Activated CD4-positive, alpha-beta T cell treated with anti-CD3 and anti-CD28 coated beads, Interleukin-2, amount 10 ng/mL, durations not matched to agents 24 days and 14 days (primary cell): ENCODE measurements at regions not wholly inside any gene's neighbourhood (a gene's known extent, or its start where the extent isn't known, plus 50 kb on each side); places are given as distances from the start of the nearest gene placed in this dataset.
A peak's percentile ranks its signal among the peaks of the same experiment; 100 is the strongest.
"Not testable (repeated sequence)": the region's sequence is repeated elsewhere in the genome, so short reads cannot be mapped to it uniquely, and the experiment has no call there.

Experiments
- DNase-seq: peaks from one replicate; pipeline ENCODE4 v3.0.0; 2022
- H3K27ac Mint-ChIP-seq: one replicate; pipeline ENCODE4 v1.8.0; 2022; ENCODE audit warnings: mild to moderate bottlenecking, mixed read lengths
- H3K27me3 Mint-ChIP-seq: one replicate; pipeline ENCODE4 v1.8.0; 2022; ENCODE audit warnings: mixed read lengths
- H3K36me3 Mint-ChIP-seq: one replicate; pipeline ENCODE4 v1.8.0; 2022; ENCODE audit warnings: low read depth, mild to moderate bottlenecking, mixed read lengths
- H3K4me1 Mint-ChIP-seq: one replicate; pipeline ENCODE4 v1.8.0; 2021; ENCODE audit warnings: mixed read lengths
- H3K4me3 Mint-ChIP-seq: one replicate; pipeline ENCODE4 v1.8.0; 2022; ENCODE audit warnings: mild to moderate bottlenecking, moderate library complexity, mixed read lengths
- H3K9me3 Mint-ChIP-seq: one replicate; pipeline ENCODE4 v1.8.0; 2021; ENCODE audit warnings: mixed read lengths
- intact Hi-C: fragments of 100-400 bp; cut with micrococcal nuclease; formaldehyde crosslinking; loops from one replicate; pipeline ENCODE4 v1.15.1; 2023

GRCh38 chr16:51996516-51996915, 550.4 kb downstream of the TOX3 start:
- Mint-ChIP-seq H3K27ac (no peak overlapping the region), H3K4me3 (no peak overlapping the region), H3K27me3 (no peaks in the 10 kb centered on the region), H3K9me3 (peaks cover 4% of the 10 kb centered on the region), H3K36me3 (no peaks in the 10 kb centered on the region), H3K4me1 (no peaks in the 10 kb centered on the region)
- no peak for DNase-seq
- intact Hi-C loops = no loop called here

DNA sequence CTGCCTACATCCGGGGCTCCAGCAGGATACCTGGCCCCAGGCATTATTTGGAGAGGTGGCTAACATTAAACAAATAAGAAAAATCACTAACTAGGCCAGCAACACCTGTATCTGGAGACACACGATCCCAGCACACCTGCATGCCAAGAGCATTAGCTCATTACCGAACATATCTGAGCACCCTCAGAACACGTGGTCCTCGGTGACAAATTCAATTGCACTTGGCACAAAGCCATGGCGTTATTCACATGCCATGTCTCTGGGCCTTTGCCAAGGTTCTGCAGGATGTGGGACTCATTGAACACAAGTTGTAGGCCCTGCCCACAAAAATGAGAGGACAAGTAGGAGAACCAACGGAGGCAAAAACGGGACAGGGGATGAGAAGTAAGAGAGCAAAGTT, 552.3 kb downstream of the TOX3 start:
- no peak overlapping the region for H3K27ac Mint-ChIP-seq
- no peaks in the 10 kb centered on the region for H3K4me1 Mint-ChIP-seq
- H3K36me3 Mint-ChIP-seq = no peaks in the 10 kb centered on the region
- DNase-seq = no peak
- H3K9me3 Mint-ChIP-seq = peaks cover 4% of the 10 kb centered on the region
- no peaks in the 10 kb centered on the region for H3K27me3 Mint-ChIP-seq
- intact Hi-C loops = no loop called here
- H3K4me3 Mint-ChIP-seq = no peak overlapping the region

- no peak for DNase-seq
- H3K27me3 Mint-ChIP-seq = no peaks in the 10 kb centered on the region
- H3K9me3 Mint-ChIP-seq = no peaks in the 10 kb centered on the region
- no peaks in the 10 kb centered on the region for H3K36me3 Mint-ChIP-seq
- intact Hi-C loops = loop anchor here (10.0 kb wide), 1 partner anchor 165 kb away; no protein-coding TSS in a partner anchor
- no peaks in the 10 kb centered on the region for H3K4me1 Mint-ChIP-seq
- no peak overlapping the region for H3K4me3 Mint-ChIP-seq
- H3K27ac Mint-ChIP-seq = no peak overlapping the region
These were observed 557.2 kb downstream of the TOX3 start for GRCh38 chr16:51989637-51990230.

GRCh38 chr16:51988977-51989376, 558.0 kb downstream of the TOX3 start:
- no peaks in the 10 kb centered on the region for H3K36me3 Mint-ChIP-seq

GRCh38 chr16:51987519-51987918, 559.4 kb downstream of the TOX3 start:
- no peak for DNase-seq
- Mint-ChIP-seq H3K27me3 (no peaks in the 10 kb centered on the region), H3K4me1 (no peaks in the 10 kb centered on the region), H3K36me3 (no peaks in the 10 kb centered on the region), H3K9me3 (no peaks in the 10 kb centered on the region), H3K4me3 (no peak overlapping the region), H3K27ac (no peak overlapping the region)
- intact Hi-C loops = loop anchor here (10.0 kb wide), 1 partner anchor 163 kb away; no protein-coding TSS in a partner anchor

More at GRCh38 chr16:51988977-51989376, 558.0 kb downstream of the TOX3 start:
- intact Hi-C loops = loop anchor here (10.0 kb wide), 1 partner anchor 164 kb away; no protein-coding TSS in a partner anchor
- Mint-ChIP-seq H3K27ac (no peak overlapping the region), H3K9me3 (no peaks in the 10 kb centered on the region), H3K27me3 (no peaks in the 10 kb centered on the region), H3K4me3 (no peak overlapping the region), H3K4me1 (no peaks in the 10 kb centered on the region)
- DNase-seq = no peak

GRCh38 chr16:51986717-51987116, 560.2 kb downstream of the TOX3 start:
- H3K27ac Mint-ChIP-seq = no peak overlapping the region
- no peak overlapping the region for H3K4me3 Mint-ChIP-seq
- DNase-seq = no peak
- no peaks in the 10 kb centered on the region for H3K4me1 Mint-ChIP-seq
- no peaks in the 10 kb centered on the region for H3K27me3 Mint-ChIP-seq
- no peaks in the 10 kb centered on the region for H3K9me3 Mint-ChIP-seq
- H3K36me3 Mint-ChIP-seq = no peaks in the 10 kb centered on the region
- intact Hi-C loops = loop anchor here (10.0 kb wide), 1 partner anchor 162 kb away; no protein-coding TSS in a partner anchor

GRCh38 chr16:51986301-51986700, 560.6 kb downstream of the TOX3 start:
- Mint-ChIP-seq H3K4me3 (no peak overlapping the region), H3K27me3 (no peaks in the 10 kb centered on the region), H3K9me3 (no peaks in the 10 kb centered on the region), H3K36me3 (no peaks in the 10 kb centered on the region), H3K4me1 (no peaks in the 10 kb centered on the region), H3K27ac (no peak overlapping the region)
- intact Hi-C loops = loop anchor here (10.0 kb wide), 1 partner anchor 162 kb away; no protein-coding TSS in a partner anchor
- DNase-seq = no peak

DNA sequence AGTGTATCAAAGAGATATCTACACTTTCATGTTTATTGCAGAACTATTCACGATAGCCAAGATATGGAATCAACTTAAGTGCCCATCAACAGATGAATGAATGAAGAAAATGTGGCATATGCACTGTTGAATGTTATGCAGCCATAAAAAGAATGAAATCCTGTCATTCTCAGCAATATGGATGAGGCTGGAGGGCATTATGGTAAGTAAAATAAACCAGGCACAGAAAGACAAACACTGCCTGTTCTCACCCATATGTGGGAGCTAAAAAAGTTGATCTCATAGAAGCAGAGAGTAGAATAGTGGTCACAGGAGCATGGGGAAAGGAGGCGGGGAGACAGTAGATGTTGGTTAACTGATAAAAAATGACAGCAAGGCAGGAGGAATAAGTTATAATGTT, 561.8 kb downstream of the TOX3 start:
- no peak overlapping the region for H3K4me3 Mint-ChIP-seq
- no peak overlapping the region for H3K27ac Mint-ChIP-seq
- no peaks in the 10 kb centered on the region for H3K9me3 Mint-ChIP-seq
- no peaks in the 10 kb centered on the region for H3K36me3 Mint-ChIP-seq
- intact Hi-C loops = loop anchor here (10.0 kb wide), 1 partner anchor 160 kb away; no protein-coding TSS in a partner anchor
- DNase-seq = no peak
- H3K27me3 Mint-ChIP-seq = no peaks in the 10 kb centered on the region
- no peaks in the 10 kb centered on the region for H3K4me1 Mint-ChIP-seq

- H3K9me3 Mint-ChIP-seq = no peaks in the 10 kb centered on the region
- intact Hi-C loops = loop anchor here (10.0 kb wide), 1 partner anchor 160 kb away; no protein-coding TSS in a partner anchor
- no peaks in the 10 kb centered on the region for H3K27me3 Mint-ChIP-seq
- H3K4me1 Mint-ChIP-seq = no peaks in the 10 kb centered on the region
- H3K36me3 Mint-ChIP-seq = no peaks in the 10 kb centered on the region
- DNase-seq = no peak
- no peak overlapping the region for H3K27ac Mint-ChIP-seq
- H3K4me3 Mint-ChIP-seq = no peak overlapping the region
These were observed 562.5 kb downstream of the TOX3 start for GRCh38 chr16:51984395-51984794.

DNA sequence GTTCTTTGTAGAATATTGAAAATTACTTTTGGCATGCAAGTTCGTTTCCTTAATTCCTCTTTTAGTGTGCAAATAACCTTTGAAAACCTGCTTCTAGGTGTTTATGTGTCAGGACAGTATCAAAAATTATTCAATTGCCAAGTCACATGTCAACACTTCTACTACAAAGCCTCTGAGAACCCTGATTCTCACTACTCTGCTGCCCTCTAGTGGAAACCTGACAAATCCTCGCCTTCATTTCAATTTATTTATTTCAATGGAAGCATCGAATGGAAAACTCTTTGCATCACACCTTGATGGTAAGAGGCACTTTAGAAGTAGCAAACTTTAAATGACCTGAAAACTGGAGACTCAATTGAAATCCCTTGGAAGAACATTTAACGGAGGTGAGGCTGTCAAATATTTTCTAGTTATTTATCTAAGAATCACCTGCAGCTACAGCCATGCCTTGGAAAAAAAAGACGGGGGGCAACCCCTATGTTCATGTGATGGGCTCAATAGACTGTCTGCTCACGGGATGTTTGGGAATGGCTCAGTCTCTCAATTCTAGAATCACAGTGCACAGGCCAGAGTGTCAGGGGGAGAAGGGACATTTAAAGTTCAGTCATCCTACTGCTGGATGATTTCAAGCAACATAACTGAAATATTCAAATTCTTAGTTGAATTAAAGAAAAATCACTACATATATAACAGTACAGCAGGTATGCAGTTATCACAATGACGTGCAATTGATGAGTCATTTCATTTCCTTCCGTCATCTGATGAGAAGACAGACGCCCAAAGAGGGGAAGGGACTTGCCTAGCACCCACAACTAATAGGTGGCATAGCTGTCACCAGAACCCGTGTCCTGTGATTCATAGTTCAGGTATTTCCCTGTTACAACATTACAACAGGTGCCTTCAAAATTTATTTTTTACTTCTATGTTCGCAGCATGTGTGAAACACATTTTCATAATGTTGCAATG, 563.9 kb downstream of the TOX3 start:
- Mint-ChIP-seq H3K4me1 (no peaks in the 10 kb centered on the region), H3K27me3 (no peaks in the 10 kb centered on the region), H3K36me3 (no peaks in the 10 kb centered on the region), H3K4me3 (no peak overlapping the region), H3K9me3 (no peaks in the 10 kb centered on the region), H3K27ac (no peak overlapping the region)
- DNase-seq = peak; percentile 75
- intact Hi-C loops = loop anchor here (10.0 kb wide), 1 partner anchor 158 kb away; no protein-coding TSS in a partner anchor

GRCh38 chr16:51981725-51982124, 565.2 kb downstream of the TOX3 start:
- H3K9me3 Mint-ChIP-seq = no peaks in the 10 kb centered on the region
- intact Hi-C loops = loop anchor here (10.0 kb wide), 1 partner anchor 157 kb away; no protein-coding TSS in a partner anchor
- no peaks in the 10 kb centered on the region for H3K36me3 Mint-ChIP-seq
- no peaks in the 10 kb centered on the region for H3K4me1 Mint-ChIP-seq
- no peaks in the 10 kb centered on the region for H3K27me3 Mint-ChIP-seq
- H3K27ac Mint-ChIP-seq = no peak overlapping the region
- no peak for DNase-seq
- H3K4me3 Mint-ChIP-seq = no peak overlapping the region

- H3K4me3 Mint-ChIP-seq, H3K4me1 Mint-ChIP-seq, DNase-seq: not testable (repeated sequence)
These were observed 569.4 kb downstream of the TOX3 start for GRCh38 chr16:51977506-51977905.

GRCh38 chr16:51971184-51971583, 575.8 kb downstream of the TOX3 start:
- Mint-ChIP-seq H3K9me3 (peaks cover 9% of the 10 kb centered on the region), H3K27me3 (no peaks in the 10 kb centered on the region), H3K27ac (no peak overlapping the region), H3K4me3 (no peak overlapping the region), H3K36me3 (no peaks in the 10 kb centered on the region), H3K4me1 (no peaks in the 10 kb centered on the region)
- no peak for DNase-seq
- intact Hi-C loops = no loop called here

More at GRCh38 chr16:51977506-51977905, 569.4 kb downstream of the TOX3 start:
- H3K9me3 Mint-ChIP-seq, intact Hi-C loops, H3K36me3 Mint-ChIP-seq, H3K27ac Mint-ChIP-seq, H3K27me3 Mint-ChIP-seq: not testable (repeated sequence)

- no peaks in the 10 kb centered on the region for H3K36me3 Mint-ChIP-seq
- no peak for DNase-seq
- H3K9me3 Mint-ChIP-seq = peaks cover 9% of the 10 kb centered on the region
- intact Hi-C loops = no loop called here
- no peaks in the 10 kb centered on the region for H3K4me1 Mint-ChIP-seq
- no peak overlapping the region for H3K27ac Mint-ChIP-seq
- H3K27me3 Mint-ChIP-seq = no peaks in the 10 kb centered on the region
- H3K4me3 Mint-ChIP-seq = no peak overlapping the region
These were observed 578.2 kb downstream of the TOX3 start for GRCh38 chr16:51968749-51969148.
